ENCODE measurements at regions not wholly inside any gene's neighbourhood (a gene's known extent, or its start where the extent isn't known, plus 50 kb on each side); places are given as distances from the start of the nearest gene placed in this dataset.
A peak's percentile ranks its signal among the peaks of the same experiment; 100 is the strongest.

DNA sequence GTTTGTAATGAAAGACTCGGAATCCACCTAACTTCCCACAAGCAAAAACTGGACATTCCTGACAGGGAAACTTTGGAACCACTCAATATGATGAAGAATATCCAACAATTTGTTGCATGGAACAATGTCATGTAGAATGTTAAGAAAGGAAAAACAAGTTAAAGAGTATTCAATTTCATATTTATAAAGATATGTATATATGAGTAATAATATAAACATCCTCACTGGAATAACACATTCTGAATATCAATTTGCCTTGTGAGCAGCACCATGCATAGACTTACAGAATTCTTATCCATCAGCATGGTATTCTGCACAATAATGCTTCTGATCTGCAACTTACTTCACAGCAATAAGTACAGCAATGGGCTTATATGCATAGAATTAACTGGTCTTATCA lies 650.3 kb downstream of the SEMA5A start:
- TF ChIP-seq, protein P1, sequence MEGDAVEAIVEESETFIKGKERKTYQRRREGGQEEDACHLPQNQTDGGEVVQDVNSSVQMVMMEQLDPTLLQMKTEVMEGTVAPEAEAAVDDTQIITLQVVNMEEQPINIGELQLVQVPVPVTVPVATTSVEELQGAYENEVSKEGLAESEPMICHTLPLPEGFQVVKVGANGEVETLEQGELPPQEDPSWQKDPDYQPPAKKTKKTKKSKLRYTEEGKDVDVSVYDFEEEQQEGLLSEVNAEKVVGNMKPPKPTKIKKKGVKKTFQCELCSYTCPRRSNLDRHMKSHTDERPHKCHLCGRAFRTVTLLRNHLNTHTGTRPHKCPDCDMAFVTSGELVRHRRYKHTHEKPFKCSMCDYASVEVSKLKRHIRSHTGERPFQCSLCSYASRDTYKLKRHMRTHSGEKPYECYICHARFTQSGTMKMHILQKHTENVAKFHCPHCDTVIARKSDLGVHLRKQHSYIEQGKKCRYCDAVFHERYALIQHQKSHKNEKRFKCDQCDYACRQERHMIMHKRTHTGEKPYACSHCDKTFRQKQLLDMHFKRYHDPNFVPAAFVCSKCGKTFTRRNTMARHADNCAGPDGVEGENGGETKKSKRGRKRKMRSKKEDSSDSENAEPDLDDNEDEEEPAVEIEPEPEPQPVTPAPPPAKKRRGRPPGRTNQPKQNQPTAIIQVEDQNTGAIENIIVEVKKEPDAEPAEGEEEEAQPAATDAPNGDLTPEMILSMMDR (IDR thresholded peaks at IDR 0.05), result no peak

DNA sequence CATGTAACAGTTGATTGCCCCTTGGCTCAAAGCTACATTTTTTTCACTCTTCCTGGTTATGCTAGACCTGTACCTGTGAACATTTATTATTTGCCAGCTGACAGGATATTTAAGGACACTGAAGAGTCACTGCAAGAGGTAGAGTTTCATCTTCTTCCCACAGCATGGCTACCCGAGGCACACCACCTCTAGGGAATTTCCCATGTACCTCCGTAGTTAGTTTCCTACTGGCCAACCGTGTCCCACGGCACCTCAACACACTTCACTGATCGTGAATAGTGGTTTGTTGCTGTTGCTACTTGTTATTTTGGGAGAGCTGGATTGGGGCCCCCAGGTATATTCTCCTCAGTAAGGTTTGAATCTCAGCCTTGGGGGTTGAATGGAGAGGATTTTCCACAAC lies 648.6 kb downstream of the SEMA5A start:
- TF ChIP-seq, protein P1 (IDR thresholded peaks at IDR 0.05), result no peak

DNA sequence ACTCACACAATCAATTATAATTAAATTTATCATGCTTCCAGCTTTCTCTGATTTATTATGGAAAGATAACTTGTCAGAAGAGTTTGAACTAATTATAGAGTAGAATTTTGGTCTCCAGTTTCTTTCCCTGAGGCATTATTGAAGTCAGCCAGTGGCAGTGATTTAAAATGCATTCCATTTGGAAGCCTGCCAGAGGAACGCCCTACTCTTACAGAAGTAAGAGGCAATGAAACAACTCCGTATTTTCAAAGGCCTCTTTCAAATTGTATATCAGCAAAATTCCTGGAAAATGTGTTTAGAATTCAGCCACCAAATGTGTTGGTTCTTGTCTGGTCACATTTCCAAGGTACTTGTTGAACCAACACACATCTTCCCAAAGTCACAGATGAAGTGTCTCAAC lies 640.9 kb downstream of the SEMA5A start:
- TF ChIP-seq, protein P1 (IDR thresholded peaks at IDR 0.05), result no peak

DNA sequence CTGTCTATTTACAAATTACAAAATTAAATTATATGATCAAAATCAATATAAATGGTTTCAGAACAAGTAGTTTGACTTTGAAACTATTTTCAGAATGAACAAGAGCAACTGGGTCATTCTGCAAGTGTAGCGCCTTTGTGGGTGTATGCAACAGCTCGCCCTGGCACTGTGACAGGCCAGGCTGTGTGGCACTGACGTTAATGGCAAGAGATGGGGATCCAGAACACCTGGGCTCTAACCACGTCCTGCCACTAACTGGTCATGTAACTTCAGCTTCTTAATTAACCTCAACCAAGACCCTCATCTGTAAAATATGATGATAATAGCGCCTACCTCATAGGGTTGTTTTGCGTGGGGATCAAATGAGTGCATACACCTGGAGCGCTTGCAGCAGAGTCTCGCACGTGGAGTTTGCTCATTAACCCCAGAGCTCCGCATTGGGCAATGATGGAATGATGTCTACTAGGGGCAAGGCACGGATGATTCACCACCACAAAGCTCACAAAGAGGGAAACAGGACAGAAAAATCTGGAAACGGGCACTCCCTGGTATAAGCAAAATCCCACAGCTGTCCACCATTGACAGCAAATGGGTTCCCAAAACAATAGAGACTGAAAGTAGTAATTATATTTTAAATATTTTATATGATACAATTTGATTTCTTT lies 639.4 kb downstream of the SEMA5A start:
- TF ChIP-seq, protein P1 (IDR thresholded peaks at IDR 0.05), result no peak

DNA sequence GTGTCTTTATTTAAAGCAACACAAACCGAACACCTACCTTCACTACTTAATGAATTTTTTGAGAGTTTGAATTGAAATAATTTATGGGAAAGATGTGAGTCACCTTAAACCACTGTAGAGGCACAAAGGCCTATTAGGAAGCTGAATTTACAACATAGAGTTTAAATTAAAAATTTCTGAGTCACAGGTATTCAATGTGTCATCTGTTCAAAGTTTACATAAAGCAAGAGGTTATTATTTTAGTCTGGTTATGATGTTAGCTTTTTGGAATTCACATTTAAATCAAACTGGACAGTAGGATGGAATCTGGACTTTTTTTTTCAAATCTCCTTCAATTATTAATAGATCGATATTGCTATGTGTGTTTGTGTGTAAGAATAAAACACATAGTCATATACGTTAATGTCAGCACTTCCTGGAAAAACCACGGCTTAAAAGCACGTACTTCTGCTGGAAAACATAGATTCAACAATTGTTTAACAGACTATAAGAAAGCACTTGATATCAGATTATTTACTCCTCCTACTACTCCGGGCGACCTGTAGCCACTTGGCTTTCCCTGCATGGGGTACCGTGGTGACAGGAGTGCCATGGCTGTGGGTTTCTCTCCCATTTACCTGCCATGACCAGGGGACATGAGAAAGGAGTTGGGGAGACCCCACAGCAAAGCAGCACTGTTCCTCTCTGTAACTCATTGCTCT lies 638.6 kb downstream of the SEMA5A start:
- TF ChIP-seq, protein P1 (IDR thresholded peaks at IDR 0.05), result no peak

DNA sequence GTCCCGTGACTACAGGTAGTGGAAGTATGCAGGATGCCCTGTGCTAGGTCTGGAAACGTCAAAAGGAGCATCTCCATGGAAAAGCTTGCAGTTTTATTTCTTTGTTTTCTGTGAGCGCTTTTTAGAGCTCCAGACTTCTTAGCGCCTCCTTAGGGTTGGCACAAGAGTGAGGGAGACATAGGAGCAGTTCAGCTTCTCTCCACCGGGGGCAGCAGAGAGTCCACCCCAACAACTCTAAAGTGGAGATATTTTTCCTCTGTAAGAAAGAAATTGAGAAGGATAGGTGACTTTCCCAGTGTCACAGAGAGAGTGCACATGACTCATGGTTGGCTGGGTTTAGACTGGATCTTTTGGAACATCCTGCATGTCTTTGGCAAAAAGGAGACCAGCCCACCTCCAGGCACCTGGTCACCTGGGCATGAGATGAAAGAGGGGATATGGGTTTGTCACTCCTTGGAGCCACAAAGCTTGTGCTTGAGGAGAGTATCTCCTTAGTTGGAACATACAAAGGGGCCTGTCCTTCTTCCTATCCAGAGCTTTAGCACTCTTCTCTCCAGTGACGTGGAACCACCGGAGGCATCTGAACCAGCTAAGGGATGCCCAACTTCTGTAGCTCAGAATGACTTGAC lies 637.7 kb downstream of the SEMA5A start:
- TF ChIP-seq, protein P1 (IDR thresholded peaks at IDR 0.05), result peak; percentile 94

DNA sequence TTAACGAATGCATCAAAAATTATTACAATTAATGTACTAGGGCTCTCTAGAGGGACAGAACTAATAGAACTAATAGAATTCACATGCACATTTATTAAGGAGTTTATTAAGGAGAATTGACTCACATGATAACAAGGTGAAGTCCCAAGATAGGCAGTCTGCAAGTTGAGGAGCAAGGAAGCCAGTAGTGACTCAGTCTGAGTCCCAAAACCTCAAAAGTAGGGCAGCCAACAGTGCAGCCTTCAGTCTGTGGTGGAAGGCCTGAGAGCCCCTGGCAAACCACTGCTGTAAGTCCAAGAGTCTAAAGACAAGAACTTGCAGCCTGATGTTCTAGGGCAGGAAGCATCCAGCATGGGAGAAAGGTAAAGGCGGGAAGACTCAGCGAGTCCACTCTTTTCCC lies 633.8 kb downstream of the SEMA5A start:
- TF ChIP-seq, protein P1 (IDR thresholded peaks at IDR 0.05), result no peak

All from LNCAP (cell line).